ENCODE measurements at regions not wholly inside any gene's neighbourhood (a gene's known extent, or its start where the extent isn't known, plus 50 kb on each side); places are given as distances from the start of the nearest gene placed in this dataset.

DNA sequence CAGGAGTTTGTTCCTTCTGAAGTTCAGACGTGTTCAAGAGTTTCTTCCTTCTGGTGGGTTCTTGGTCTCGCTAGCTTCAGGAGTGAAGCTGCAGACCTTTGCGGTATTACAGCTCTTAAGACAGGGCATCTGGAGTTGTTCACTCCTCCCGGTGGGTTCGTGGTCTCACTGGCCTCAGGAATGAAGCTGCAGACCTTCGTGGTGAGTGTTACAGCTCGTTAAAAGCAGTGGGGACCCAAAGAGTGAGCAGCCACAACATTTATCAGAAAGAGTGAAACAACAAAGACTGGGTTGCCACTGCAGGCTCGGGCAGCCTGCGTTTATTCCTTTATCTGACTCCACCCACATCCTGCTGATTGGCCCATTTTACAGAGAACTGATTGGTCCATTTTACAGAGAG lies 373.1 kb downstream of the ETS1 start:
- CTCF ChIA-PET: no interaction called here
- WGBS (ENCODE audit: missing lambda C conversion rate): 91% methylated on average over 9 of the region's 9 CpGs

DNA sequence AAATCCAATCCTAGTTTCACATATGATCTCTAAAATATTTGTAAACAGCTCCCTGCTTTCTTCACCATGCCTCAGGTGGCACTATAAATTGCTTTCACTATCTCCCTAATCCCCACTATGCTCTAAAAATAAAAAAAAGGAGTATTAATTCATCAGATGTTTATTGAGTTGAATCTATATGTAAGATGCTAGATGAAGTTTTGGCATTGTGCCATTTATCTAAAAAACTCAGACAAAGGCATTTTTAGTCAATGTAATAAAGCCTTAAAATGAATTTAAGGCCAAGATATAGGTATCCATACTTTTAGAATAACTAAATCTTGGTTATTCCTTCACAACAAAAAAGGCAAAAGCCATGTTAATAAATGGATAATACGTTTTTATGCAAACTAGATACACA lies 373.9 kb downstream of the ETS1 start:
- ChIA-PET CTCF (interaction anchor here (1.4 kb wide), 1 partner anchor 41 kb away, joined by 5 read pairs; no protein-coding TSS in a partner anchor), POLR2A (no interaction called here)
- H3K9me3 ChIP-seq: 0 out of 3 replicates have a peak, but pooled peaks cover 3% of the 10 kb centered on the region
- 89% methylated on average over 1 of the region's 1 CpG for WGBS (ENCODE audit: missing lambda C conversion rate)
- DNase-seq (ENCODE audit: low read depth in 1 of 2, low spot score in 1 of 2) (no peak), FAIRE-seq (no peak), ATAC-seq (no peak)
- no peak overlapping the region; a peak in 1 of 6 replicates for H3K27ac ChIP-seq
- no peak overlapping the region for H3K4me2 ChIP-seq
- peaks cover 25% of the 10 kb centered on the region for H3K4me1 ChIP-seq
- no peak overlapping the region for H3K4me3 ChIP-seq
- TF ChIP-seq HDAC2 (IDR thresholded peaks at IDR 0.05) (no peak), CHD2 (IDR thresholded peaks at IDR 0.05; ENCODE audit: low read length, partially characterized antibody) (no peak), POLR2A (IDR thresholded peaks at IDR 0.05; ENCODE audit: low read length) (no peak), SREBF2 (IDR thresholded peaks at IDR 0.05) (no peak), HOXA7 (CRISPR knock-in tag; IDR thresholded peaks at IDR 0.05) (no peak), KDM5A (IDR thresholded peaks at IDR 0.05) (no peak), TP53 (CRISPR knock-in tag; IDR thresholded peaks at IDR 0.05) (no peak), HEYL (CRISPR knock-in tag; IDR thresholded peaks at IDR 0.05) (no peak), JUNB (IDR thresholded peaks at IDR 0.05) (no peak), MAZ (IDR thresholded peaks at IDR 0.05; ENCODE audit: borderline replicate concordance, low read depth, low read length) (no peak), RFX5 (IDR thresholded peaks at IDR 0.05) (no peak), CHD4 (IDR thresholded peaks at IDR 0.05; ENCODE audit: borderline replicate concordance) (no peak), RCOR1 (IDR thresholded peaks at IDR 0.05; ENCODE audit: low read depth, low read length) (no peak), ZC3H11A (IDR thresholded peaks at IDR 0.05) (no peak)
- TF ChIP-seq, protein P1, sequence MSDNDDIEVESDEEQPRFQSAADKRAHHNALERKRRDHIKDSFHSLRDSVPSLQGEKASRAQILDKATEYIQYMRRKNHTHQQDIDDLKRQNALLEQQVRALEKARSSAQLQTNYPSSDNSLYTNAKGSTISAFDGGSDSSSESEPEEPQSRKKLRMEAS (IDR thresholded peaks at IDR 0.05): no peak
- TF ChIP-seq, protein P2, sequence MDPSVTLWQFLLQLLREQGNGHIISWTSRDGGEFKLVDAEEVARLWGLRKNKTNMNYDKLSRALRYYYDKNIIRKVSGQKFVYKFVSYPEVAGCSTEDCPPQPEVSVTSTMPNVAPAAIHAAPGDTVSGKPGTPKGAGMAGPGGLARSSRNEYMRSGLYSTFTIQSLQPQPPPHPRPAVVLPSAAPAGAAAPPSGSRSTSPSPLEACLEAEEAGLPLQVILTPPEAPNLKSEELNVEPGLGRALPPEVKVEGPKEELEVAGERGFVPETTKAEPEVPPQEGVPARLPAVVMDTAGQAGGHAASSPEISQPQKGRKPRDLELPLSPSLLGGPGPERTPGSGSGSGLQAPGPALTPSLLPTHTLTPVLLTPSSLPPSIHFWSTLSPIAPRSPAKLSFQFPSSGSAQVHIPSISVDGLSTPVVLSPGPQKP (IDR thresholded peaks at IDR 0.05; ENCODE audit: low read depth, low read length): no peak
- TF ChIP-seq, protein P3, sequence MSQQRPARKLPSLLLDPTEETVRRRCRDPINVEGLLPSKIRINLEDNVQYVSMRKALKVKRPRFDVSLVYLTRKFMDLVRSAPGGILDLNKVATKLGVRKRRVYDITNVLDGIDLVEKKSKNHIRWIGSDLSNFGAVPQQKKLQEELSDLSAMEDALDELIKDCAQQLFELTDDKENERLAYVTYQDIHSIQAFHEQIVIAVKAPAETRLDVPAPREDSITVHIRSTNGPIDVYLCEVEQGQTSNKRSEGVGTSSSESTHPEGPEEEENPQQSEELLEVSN (IDR thresholded peaks at IDR 0.05; ENCODE audit: borderline replicate concordance, low read depth): no peak
- TF ChIP-seq, protein P4, sequence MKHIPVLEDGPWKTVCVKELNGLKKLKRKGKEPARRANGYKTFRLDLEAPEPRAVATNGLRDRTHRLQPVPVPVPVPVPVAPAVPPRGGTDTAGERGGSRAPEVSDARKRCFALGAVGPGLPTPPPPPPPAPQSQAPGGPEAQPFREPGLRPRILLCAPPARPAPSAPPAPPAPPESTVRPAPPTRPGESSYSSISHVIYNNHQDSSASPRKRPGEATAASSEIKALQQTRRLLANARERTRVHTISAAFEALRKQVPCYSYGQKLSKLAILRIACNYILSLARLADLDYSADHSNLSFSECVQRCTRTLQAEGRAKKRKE (CRISPR knock-in tag; IDR thresholded peaks at IDR 0.05; ENCODE audit: low read depth): no peak
- TF ChIP-seq, protein P5, sequence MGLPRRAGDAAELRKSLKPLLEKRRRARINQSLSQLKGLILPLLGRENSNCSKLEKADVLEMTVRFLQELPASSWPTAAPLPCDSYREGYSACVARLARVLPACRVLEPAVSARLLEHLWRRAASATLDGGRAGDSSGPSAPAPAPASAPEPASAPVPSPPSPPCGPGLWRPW (IDR thresholded peaks at IDR 0.05): no peak
- TF ChIP-seq, protein P6, sequence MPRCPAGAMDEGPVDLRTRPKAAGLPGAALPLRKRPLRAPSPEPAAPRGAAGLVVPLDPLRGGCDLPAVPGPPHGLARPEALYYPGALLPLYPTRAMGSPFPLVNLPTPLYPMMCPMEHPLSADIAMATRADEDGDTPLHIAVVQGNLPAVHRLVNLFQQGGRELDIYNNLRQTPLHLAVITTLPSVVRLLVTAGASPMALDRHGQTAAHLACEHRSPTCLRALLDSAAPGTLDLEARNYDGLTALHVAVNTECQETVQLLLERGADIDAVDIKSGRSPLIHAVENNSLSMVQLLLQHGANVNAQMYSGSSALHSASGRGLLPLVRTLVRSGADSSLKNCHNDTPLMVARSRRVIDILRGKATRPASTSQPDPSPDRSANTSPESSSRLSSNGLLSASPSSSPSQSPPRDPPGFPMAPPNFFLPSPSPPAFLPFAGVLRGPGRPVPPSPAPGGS (IDR thresholded peaks at IDR 0.05): no peak

More for the DNA sequence above, 373.1 kb downstream of the ETS1 start:
- POLR2A ChIA-PET: interaction anchor here (0.6 kb wide), 1 partner anchor 318 kb away, joined by 3 read pairs; no protein-coding TSS in a partner anchor
- no peak for FAIRE-seq
- Histone ChIP-seq H3K4me3 (no peak overlapping the region), H3K27ac (0 out of 6 replicates have a peak overlapping the region, but pooled peaks of 1 of the 2 experiments have one; percentile 14), H3K4me1 (peaks cover 17% of the 10 kb centered on the region), H3K4me2 (no peak overlapping the region), H3K9me3 (0 out of 3 replicates have a peak, but pooled peaks cover 3% of the 10 kb centered on the region)
- TF ChIP-seq HEYL (CRISPR knock-in tag; IDR thresholded peaks at IDR 0.05): no peak
- TF ChIP-seq, protein P5 (IDR thresholded peaks at IDR 0.05): no peak
- TF ChIP-seq, protein P7, sequence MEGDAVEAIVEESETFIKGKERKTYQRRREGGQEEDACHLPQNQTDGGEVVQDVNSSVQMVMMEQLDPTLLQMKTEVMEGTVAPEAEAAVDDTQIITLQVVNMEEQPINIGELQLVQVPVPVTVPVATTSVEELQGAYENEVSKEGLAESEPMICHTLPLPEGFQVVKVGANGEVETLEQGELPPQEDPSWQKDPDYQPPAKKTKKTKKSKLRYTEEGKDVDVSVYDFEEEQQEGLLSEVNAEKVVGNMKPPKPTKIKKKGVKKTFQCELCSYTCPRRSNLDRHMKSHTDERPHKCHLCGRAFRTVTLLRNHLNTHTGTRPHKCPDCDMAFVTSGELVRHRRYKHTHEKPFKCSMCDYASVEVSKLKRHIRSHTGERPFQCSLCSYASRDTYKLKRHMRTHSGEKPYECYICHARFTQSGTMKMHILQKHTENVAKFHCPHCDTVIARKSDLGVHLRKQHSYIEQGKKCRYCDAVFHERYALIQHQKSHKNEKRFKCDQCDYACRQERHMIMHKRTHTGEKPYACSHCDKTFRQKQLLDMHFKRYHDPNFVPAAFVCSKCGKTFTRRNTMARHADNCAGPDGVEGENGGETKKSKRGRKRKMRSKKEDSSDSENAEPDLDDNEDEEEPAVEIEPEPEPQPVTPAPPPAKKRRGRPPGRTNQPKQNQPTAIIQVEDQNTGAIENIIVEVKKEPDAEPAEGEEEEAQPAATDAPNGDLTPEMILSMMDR (IDR thresholded peaks at IDR 0.05): no peak
- no peak for ATAC-seq
- no peak for DNase-seq (ENCODE audit: low read depth in 1 of 2, low spot score in 1 of 2)
